ENCODE measurements at regions not wholly inside any gene's neighbourhood (a gene's known extent, or its start where the extent isn't known, plus 50 kb on each side); places are given as distances from the start of the nearest gene placed in this dataset.

DNA sequence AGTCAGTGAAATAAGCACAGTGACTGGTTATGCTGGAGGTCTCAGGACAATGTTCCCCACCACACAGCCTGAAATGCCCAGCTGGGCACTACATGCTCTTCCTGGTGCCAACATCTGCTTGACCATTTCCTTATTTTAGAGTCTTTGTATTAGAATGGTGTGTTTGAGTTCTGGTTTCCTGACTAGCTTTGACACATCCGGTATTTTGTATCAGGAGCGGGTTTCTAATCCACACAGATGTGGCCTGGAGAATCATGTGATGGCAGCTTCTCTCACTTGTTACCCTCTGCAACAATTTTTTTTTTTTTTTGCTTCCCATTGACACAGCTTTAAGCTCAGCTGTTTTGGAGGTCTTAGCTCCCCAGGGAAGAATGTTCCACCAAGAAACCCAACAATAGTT, 164.5 kb upstream of the CST7 start:
- WGBS, 3 donors: 43 to 75% (median 58%) methylated on average over 2 of the region's 2 CpGs
- ATAC-seq (no peak), DNase-seq (no peak)
- no peaks in the 10 kb centered on the region for H3K9me3 ChIP-seq
- no peaks in the 10 kb centered on the region for H3K4me1 ChIP-seq
- H3K4me3 ChIP-seq: no peak overlapping the region
- peaks cover 0 to 28% (median 0%) of the 10 kb centered on the region in 3 donors for H3K27me3 ChIP-seq (ENCODE audit: insufficient read depth in 3 of 3, low read length in 2 of 3)
- intact Hi-C loops (cut with DNase I): no loop called here
- no peak for TF ChIP-seq CTCF (IDR thresholded peaks at IDR 0.05)
- no peaks in the 10 kb centered on the region for H3K36me3 ChIP-seq (ENCODE audit: insufficient read depth in 1 of 2, low read depth in 1 of 2)
- no peak overlapping the region for H3K27ac ChIP-seq

- no peaks in the 10 kb centered on the region for H3K36me3 ChIP-seq (ENCODE audit: insufficient read depth in 1 of 2, low read depth in 1 of 2)
- DNase-seq: no peak
- H3K27me3 ChIP-seq (ENCODE audit: insufficient read depth in 3 of 3, low read length in 2 of 3): peaks cover 0 to 20% (median 1%) of the 10 kb centered on the region in 3 donors
- intact Hi-C loops (cut with DNase I): no loop called here
- no peak overlapping the region for H3K4me3 ChIP-seq
- no peak for TF ChIP-seq CTCF (IDR thresholded peaks at IDR 0.05)
- 49 to 60% (median 50%) methylated on average over 11 of the region's 11 CpGs for WGBS, 3 donors
- no peak for ATAC-seq
- H3K4me1 ChIP-seq: no peaks in the 10 kb centered on the region
- no peak overlapping the region for H3K27ac ChIP-seq
- no peaks in the 10 kb centered on the region for H3K9me3 ChIP-seq
Measured at GRCh38 chr20:24785141-24786110, 163.6 kb upstream of the CST7 start.

GRCh38 chr20:24786111-24786495, 163.0 kb upstream of the CST7 start:
- intact Hi-C loops (cut with DNase I): no loop called here
- 80 to 84% (median 82%) methylated on average over 8 to 12 of the region's 12 CpGs for WGBS, 3 donors
- Histone ChIP-seq H3K9me3 (no peaks in the 10 kb centered on the region), H3K27ac (no peak overlapping the region), H3K4me1 (no peaks in the 10 kb centered on the region), H3K4me3 (no peak overlapping the region), H3K36me3 (ENCODE audit: insufficient read depth in 1 of 2, low read depth in 1 of 2) (no peaks in the 10 kb centered on the region), H3K27me3 (ENCODE audit: insufficient read depth in 3 of 3, low read length in 2 of 3) (peaks cover 0 to 16% (median 1%) of the 10 kb centered on the region in 3 donors)
- DNase-seq: peak in 1 of 2 donors; percentile 20
- TF ChIP-seq CTCF (IDR thresholded peaks at IDR 0.05): no peak
- no peak for ATAC-seq

DNA sequence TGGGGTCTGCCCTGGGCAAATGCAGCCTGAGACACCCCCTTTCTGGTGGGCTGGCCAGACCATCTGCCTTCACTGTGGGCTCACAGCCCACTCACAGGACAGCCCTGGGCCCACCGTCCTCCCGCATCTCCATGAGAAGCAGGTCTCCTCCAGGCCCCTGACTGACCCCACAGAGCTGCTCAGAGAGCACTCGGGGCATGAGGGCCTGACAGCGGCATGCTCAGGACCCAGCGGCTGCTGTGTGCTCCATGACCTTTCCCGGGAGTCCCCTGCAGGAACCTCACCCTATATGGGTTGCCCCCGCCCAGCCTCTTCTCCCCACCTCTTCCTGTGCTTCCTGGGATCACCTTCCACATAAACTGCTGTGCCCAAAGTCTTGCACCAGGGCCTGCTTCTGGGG, 162.4 kb upstream of the CST7 start:
- peaks cover 0 to 11% (median 1%) of the 10 kb centered on the region in 3 donors for H3K27me3 ChIP-seq (ENCODE audit: insufficient read depth in 3 of 3, low read length in 2 of 3)
- ATAC-seq (no peak), DNase-seq (no peak)
- no peaks in the 10 kb centered on the region for H3K4me1 ChIP-seq
- TF ChIP-seq CTCF (IDR thresholded peaks at IDR 0.05): no peak
- WGBS, 3 donors: 86 to 91% (median 90%) methylated on average over 7 of the region's 7 CpGs
- no peaks in the 10 kb centered on the region for H3K36me3 ChIP-seq (ENCODE audit: insufficient read depth in 1 of 2, low read depth in 1 of 2)
- H3K4me3 ChIP-seq: no peak overlapping the region
- H3K27ac ChIP-seq: no peak overlapping the region
- H3K9me3 ChIP-seq: no peaks in the 10 kb centered on the region
- intact Hi-C loops (cut with DNase I): no loop called here
